Astrocyte of the cerebellum (primary cell): ENCODE measurements at regions not wholly inside any gene's neighbourhood (a gene's known extent, or its start where the extent isn't known, plus 50 kb on each side); places are given as distances from the start of the nearest gene placed in this dataset.
"Not testable (repeated sequence)": the region's sequence is repeated elsewhere in the genome, so short reads cannot be mapped to it uniquely, and the experiment has no call there.

Experiments used
- DNase-seq: peaks from one replicate; pipeline ENCODE4 v3.0.0-alpha.2; 2011; ENCODE audit warnings: low read depth
- H3K4me3 ChIP-seq: 2 replicates; pipeline ENCODE4 v1.5.1; 2011; ENCODE audit warnings: mild to moderate bottlenecking, low read depth, low read length, moderate library complexity
- CTCF ChIP-seq: IDR thresholded peaks from 2 replicates; pipeline ENCODE4 v1.5.1; 2012; ENCODE audit warnings: low read length, low read depth, moderate library complexity, mild to moderate bottlenecking; ENCODE audit errors: missing control alignments
- in situ Hi-C: cut with HindIII; loops from 2 replicates; pipeline ENCODE4 v1.10.0; 2017; ENCODE audit warnings: low sequenced_read_pairs

GRCh38 chr6:86285876-86286275 lies 643.2 kb upstream of the SYNCRIP start:
- no peak for TF ChIP-seq CTCF
- no peak for DNase-seq
- H3K4me3 ChIP-seq = no peak overlapping the region
- in situ Hi-C loops = no loop called here

GRCh38 chr6:86284809-86285480 lies 642.3 kb upstream of the SYNCRIP start:
- H3K4me3 ChIP-seq, DNase-seq, in situ Hi-C loops: not testable (repeated sequence)

- in situ Hi-C loops, H3K4me3 ChIP-seq, DNase-seq: not testable (repeated sequence)
Observed at GRCh38 chr6:86283596-86283995, 640.9 kb upstream of the SYNCRIP start.

- no peak for DNase-seq
- H3K4me3 ChIP-seq = no peak overlapping the region
- in situ Hi-C loops = no loop called here
- no peak for TF ChIP-seq CTCF
Observed at GRCh38 chr6:86276056-86276455, 633.4 kb upstream of the SYNCRIP start.

- in situ Hi-C loops = no loop called here
- TF ChIP-seq CTCF = no peak
- no peak for DNase-seq
- no peak overlapping the region for H3K4me3 ChIP-seq
Observed at GRCh38 chr6:86273936-86274335, 631.2 kb upstream of the SYNCRIP start.

- H3K4me3 ChIP-seq = no peak overlapping the region
- in situ Hi-C loops = no loop called here
- no peak for TF ChIP-seq CTCF
- DNase-seq = no peak
Observed at GRCh38 chr6:86256615-86257187, 614.0 kb upstream of the SYNCRIP start.

- TF ChIP-seq CTCF = no peak
- in situ Hi-C loops = no loop called here
- H3K4me3 ChIP-seq = no peak overlapping the region
- DNase-seq = no peak
Observed at GRCh38 chr6:86255973-86256372, 613.3 kb upstream of the SYNCRIP start.

- no peak for TF ChIP-seq CTCF
- H3K4me3 ChIP-seq = no peak overlapping the region
- no peak for DNase-seq
- in situ Hi-C loops = no loop called here
Observed at GRCh38 chr6:86251106-86251505, 608.4 kb upstream of the SYNCRIP start.
